CD14-positive monocyte (primary cell): ENCODE measurements at regions not wholly inside any gene's neighbourhood (a gene's known extent, or its start where the extent isn't known, plus 50 kb on each side); places are given as distances from the start of the nearest gene placed in this dataset.

Experiments
- DNase-seq, 3 donors: peaks; one replicate each; pipeline ENCODE4 v3.0.0-alpha.2; 2011 to 2022
- H2AFZ ChIP-seq: 2 replicates; pipeline ENCODE4 v1.6.0; 2012; ENCODE audit warnings: mild to moderate bottlenecking, low read depth, low read length, inconsistent platforms; ENCODE audit not compliant: insufficient read depth, poor library complexity, severe bottlenecking
- H3K27ac ChIP-seq, 2 donors: 1 replicate in 1 of 2; 2 replicates in 1 of 2; pipeline ENCODE4 v1.5.1; 2012 to 2013; ENCODE audit warnings: low read length in 2 of 2, control low read depth in 1 of 2, inconsistent platforms in 1 of 2, low read depth in 1 of 2, mild to moderate bottlenecking in 1 of 2
- H3K27me3 ChIP-seq, 2 donors: one replicate each; pipeline versions ENCODE4 v1.6.0 to v1.6.1; 2011 to 2013; ENCODE audit warnings: low read length in 2 of 2; ENCODE audit not compliant: control insufficient read depth in 2 of 2, insufficient read depth in 2 of 2
- H3K36me3 ChIP-seq, 2 donors: replicated peaks in 1 of 2; 1 replicate in 1 of 2; 2 replicates in 1 of 2; pipeline versions ENCODE4 v1.5.1 to v1.6.1; 2012 to 2013; ENCODE audit warnings: low read length in 2 of 2, control low read depth in 1 of 2, inconsistent platforms in 1 of 2, mild to moderate bottlenecking in 1 of 2; ENCODE audit not compliant: insufficient read depth in 2 of 2, control insufficient read depth in 1 of 2
- H3K4me1 ChIP-seq, 2 donors: 1 replicate in 1 of 2; 2 replicates in 1 of 2; pipeline versions ENCODE4 v1.5.1 to v1.6.1; 2012 to 2013; ENCODE audit warnings: low read length in 2 of 2, control low read depth in 1 of 2, inconsistent platforms in 1 of 2, mild to moderate bottlenecking in 1 of 2, moderate library complexity in 1 of 2; ENCODE audit not compliant: insufficient read depth in 2 of 2, control insufficient read depth in 1 of 2
- H3K4me2 ChIP-seq: replicated peaks from 2 replicates; pipeline ENCODE3; 2012; ENCODE audit warnings: low read length, moderate library complexity, mild to moderate bottlenecking; ENCODE audit not compliant: poor library complexity, severe bottlenecking; ENCODE audit errors: extremely low read depth
- H3K4me3 ChIP-seq, 3 experiments: fragments of 200-600 bp in 1 of 3; sonication (generic) in 1 of 3; replicated peaks in 1 of 3; 1 replicate in 2 of 3; 2 replicates in 1 of 3; pipeline ENCODE4 v1.5.1; 2011 to 2013; ENCODE audit warnings: low read length in 3 of 3, mild to moderate bottlenecking in 3 of 3, control low read depth in 2 of 3, low read depth in 2 of 3, inconsistent platforms in 1 of 3, moderate library complexity in 1 of 3
- H3K79me2 ChIP-seq: 2 replicates; pipeline ENCODE4 v1.6.0; 2012; ENCODE audit warnings: mild to moderate bottlenecking, control low read depth, inconsistent platforms, low read length, moderate library complexity; ENCODE audit not compliant: insufficient read depth
- H3K9ac ChIP-seq: 2 replicates; pipeline ENCODE4 v1.6.0; 2017; ENCODE audit warnings: low read length, mild to moderate bottlenecking; ENCODE audit not compliant: insufficient read depth, poor library complexity, severe bottlenecking
- H3K9me3 ChIP-seq, 2 donors: replicated peaks in 1 of 2; 1 replicate in 1 of 2; 2 replicates in 1 of 2; pipeline versions ENCODE4 v1.5.1 to v1.6.1; 2012 to 2013; ENCODE audit warnings: low read length in 2 of 2, control low read depth in 1 of 2; ENCODE audit not compliant: control insufficient read depth in 1 of 2, insufficient read depth in 1 of 2
- H4K20me1 ChIP-seq: 2 replicates; pipeline ENCODE4 v1.6.0; 2012; ENCODE audit warnings: mild to moderate bottlenecking, low read length, control low read depth, moderate library complexity; ENCODE audit not compliant: insufficient read depth
- H3K27ac Mint-ChIP-seq, 7 donors: one replicate each; pipeline ENCODE4 v1.8.0; 2020; ENCODE audit warnings: mild to moderate bottlenecking in 7 of 7, mixed read lengths in 7 of 7, moderate library complexity in 6 of 7, inconsistent platforms in 2 of 7
- H3K27me3 Mint-ChIP-seq, 3 donors: one replicate each; pipeline ENCODE4 v1.8.0; 2021 to 2022; ENCODE audit warnings: low read depth in 3 of 3, mild to moderate bottlenecking in 3 of 3, mixed read lengths in 3 of 3, moderate library complexity in 3 of 3, inconsistent platforms in 1 of 3
- H3K36me3 Mint-ChIP-seq, 2 donors: one replicate each; pipeline ENCODE4 v1.8.0; 2020; ENCODE audit warnings: mixed read lengths in 2 of 2, inconsistent platforms in 1 of 2, mild to moderate bottlenecking in 1 of 2
- H3K4me1 Mint-ChIP-seq: one replicate; pipeline ENCODE4 v1.8.0; 2020; ENCODE audit warnings: mild to moderate bottlenecking, mixed read lengths
- H3K4me3 Mint-ChIP-seq, 2 donors: one replicate each; pipeline ENCODE4 v1.8.0; 2020; ENCODE audit warnings: mild to moderate bottlenecking in 2 of 2, mixed read lengths in 2 of 2, moderate library complexity in 1 of 2
- H3K9me3 Mint-ChIP-seq, 7 donors: one replicate each; pipeline ENCODE4 v1.8.0; 2020 to 2022; ENCODE audit warnings: mixed read lengths in 7 of 7, mild to moderate bottlenecking in 6 of 7, moderate library complexity in 6 of 7, inconsistent platforms in 2 of 7
- CTCF ChIP-seq: fragments of 200-600 bp; IDR thresholded peaks from one replicate; pipeline ENCODE4 v1.8.0; 2022; ENCODE audit warnings: antibody characterized with exemption, mild to moderate bottlenecking
- WGBS: methylation state at CpG from one replicate; pipeline ENCODE4 v1.1.5; 2013; ENCODE audit warnings: missing lambda C conversion rate; ENCODE audit not compliant: insufficient coverage; 5-methylcytosine and 5-hydroxymethylcytosine counted together
- intact Hi-C, 2 donors: fragments of 100-400 bp; cut with micrococcal nuclease; formaldehyde crosslinking; loops; one replicate each; pipeline versions ENCODE4 v1.15.0 to v1.15.1; 2023

GRCh38 chr11:126135235-126136176 is 72.8 kb upstream of the CDON start:
- no peak overlapping the region for H3K27ac Mint-ChIP-seq
- peaks cover 3 to 14% (median 8%) of the 10 kb centered on the region in 3 donors for H3K27me3 Mint-ChIP-seq
- no peaks in the 10 kb centered on the region for H3K9me3 ChIP-seq

More at GRCh38 chr11:126135235-126136176, 72.8 kb upstream of the CDON start:
- Mint-ChIP-seq H3K9me3 (peaks cover 0 to 4% (median 0%) of the 10 kb centered on the region in 7 donors), H3K4me1 (no peaks in the 10 kb centered on the region), H3K4me3 (no peak overlapping the region), H3K36me3 (no peaks in the 10 kb centered on the region)
- no peak overlapping the region for H3K4me3 ChIP-seq
- H2AFZ ChIP-seq, result no peak overlapping the region
- no peaks in the 10 kb centered on the region for H3K4me1 ChIP-seq
- no peak overlapping the region for H3K4me2 ChIP-seq
- 91% methylated on average over 7 of the region's 20 CpGs for WGBS
- H3K9ac ChIP-seq, result no peak overlapping the region
- intact Hi-C loops, result no loop called here
- no peak overlapping the region for H3K27ac ChIP-seq
- no peaks in the 10 kb centered on the region for H3K36me3 ChIP-seq
- TF ChIP-seq CTCF, result no peak
- H3K79me2 ChIP-seq, result no peaks in the 10 kb centered on the region
- H4K20me1 ChIP-seq, result no peaks in the 10 kb centered on the region
- no peak for DNase-seq
- no peaks in the 10 kb centered on the region for H3K27me3 ChIP-seq
